GM21526 (cell line): ENCODE measurements at regions not wholly inside any gene's neighbourhood (a gene's known extent, or its start where the extent isn't known, plus 50 kb on each side); places are given as distances from the start of the nearest gene placed in this dataset.

Experiments used
- ATAC-seq: cut with Tn5 transposase; IDR thresholded peaks from one replicate; pipeline ENCODE4 v1.9.1; 2021; ENCODE audit warnings: moderate library complexity; ENCODE audit not compliant: unreplicated experiment, low FRiP score

GRCh38 chr1:81238129-81238528 is 562.6 kb upstream of the ADGRL2 start:
- no peak for ATAC-seq

- no peak for ATAC-seq
Measured at GRCh38 chr1:81237473-81238089, 563.2 kb upstream of the ADGRL2 start.

DNA sequence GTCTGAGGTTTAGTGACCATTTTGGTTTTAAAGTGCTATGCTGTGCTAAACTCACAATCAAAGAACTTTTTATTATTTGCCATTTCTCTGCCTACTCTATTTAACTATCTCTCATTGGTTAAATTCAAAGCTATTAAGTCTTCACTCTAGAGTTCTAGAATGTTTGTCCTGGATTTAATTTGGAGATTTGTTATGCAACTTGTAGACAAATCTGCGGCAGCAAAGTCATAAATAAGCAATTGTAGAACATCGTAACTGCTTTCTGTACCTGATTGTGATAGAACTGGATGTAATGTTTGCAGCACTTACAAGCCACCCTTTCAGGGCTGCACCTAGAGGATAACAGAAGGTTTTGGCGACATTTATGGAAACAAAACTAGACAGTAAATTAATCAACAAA is 566.5 kb upstream of the ADGRL2 start:
- ATAC-seq: no peak

- no peak for ATAC-seq
Measured at GRCh38 chr1:81233591-81233990, 567.1 kb upstream of the ADGRL2 start.

DNA sequence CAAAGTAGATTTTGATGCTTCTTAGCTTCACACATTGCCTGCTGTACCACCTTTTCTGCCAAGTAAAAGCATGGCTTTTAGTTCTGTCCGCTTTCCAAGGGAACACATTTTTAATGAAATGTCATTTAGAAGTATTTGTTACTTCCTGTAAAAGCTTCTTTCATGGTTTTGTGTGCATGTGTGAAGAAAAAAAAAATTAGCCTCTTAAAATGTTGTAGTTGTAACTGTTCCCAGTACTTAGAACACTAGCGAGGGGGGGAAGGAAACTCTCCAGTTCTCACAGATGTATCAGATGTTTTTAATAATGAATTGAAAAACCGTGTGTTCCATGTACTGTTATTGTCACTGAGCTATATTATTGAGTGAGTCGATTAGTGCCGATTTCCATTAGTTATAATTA is 568.3 kb upstream of the ADGRL2 start:
- no peak for ATAC-seq

GRCh38 chr1:81231729-81232038 is 569.0 kb upstream of the ADGRL2 start:
- ATAC-seq: no peak

GRCh38 chr1:81230983-81231728 is 569.6 kb upstream of the ADGRL2 start:
- ATAC-seq: no peak

DNA sequence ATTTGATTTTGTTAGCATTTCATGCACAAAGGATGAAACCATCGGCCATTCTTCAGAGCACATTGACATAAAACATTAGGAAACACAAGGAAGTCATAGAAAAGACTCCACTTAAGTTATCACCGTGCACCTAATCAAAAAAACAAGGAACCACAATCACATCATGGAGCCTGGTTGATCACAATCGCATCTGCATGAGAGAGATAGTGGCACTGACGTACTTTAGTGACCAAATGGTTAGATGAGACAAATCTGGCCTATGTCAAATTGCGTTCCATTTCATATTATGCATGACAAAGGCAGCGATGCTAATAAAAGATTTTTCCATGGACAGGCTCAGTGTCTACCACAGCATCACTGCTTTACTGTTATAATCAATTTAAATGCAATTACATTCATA is 571.8 kb upstream of the ADGRL2 start:
- no peak for ATAC-seq

- ATAC-seq: no peak
Measured at GRCh38 chr1:81226603-81226928, 574.2 kb upstream of the ADGRL2 start.

DNA sequence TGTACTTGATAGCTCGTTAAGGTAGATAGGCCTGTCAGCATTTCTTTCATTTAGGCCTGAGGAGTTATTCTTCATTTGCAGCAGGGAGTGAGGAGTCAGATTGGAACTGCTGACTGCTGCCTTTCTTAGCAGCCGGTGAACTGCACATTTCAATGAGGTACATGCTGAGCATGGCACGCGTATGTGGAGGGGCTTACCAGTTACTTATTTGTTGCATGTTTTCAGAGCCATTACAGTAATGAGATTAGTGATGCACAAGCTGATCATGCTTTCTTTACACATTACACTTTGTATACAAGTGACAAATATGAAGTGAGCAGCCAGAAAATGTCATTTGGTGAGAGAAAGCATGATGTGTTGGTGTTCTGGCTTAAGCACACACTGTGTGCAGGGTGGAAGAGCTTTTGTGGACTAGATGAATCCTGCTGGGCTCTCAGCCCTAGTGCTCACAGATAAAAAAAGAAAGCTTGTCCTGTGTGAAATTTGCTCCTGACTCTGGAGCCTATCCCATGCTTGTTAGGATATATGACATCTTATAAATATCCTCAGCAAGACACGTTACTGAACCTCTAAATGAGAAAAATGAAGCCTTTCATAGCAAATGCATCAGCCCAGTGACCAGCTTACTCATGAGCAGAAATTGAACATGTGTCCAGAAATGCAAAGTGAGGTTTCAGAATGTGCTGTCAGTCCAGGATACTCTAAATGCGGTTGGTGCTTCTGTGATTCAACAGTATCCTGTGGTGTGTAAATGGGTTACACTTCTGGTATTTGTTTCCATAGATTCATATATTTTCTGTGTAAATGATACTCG is 574.7 kb upstream of the ADGRL2 start:
- ATAC-seq: peak; percentile 95

- no peak for ATAC-seq
Measured at GRCh38 chr1:81224222-81224621, 576.5 kb upstream of the ADGRL2 start.

- no peak for ATAC-seq
Measured at GRCh38 chr1:81221564-81221963, 579.2 kb upstream of the ADGRL2 start.

DNA sequence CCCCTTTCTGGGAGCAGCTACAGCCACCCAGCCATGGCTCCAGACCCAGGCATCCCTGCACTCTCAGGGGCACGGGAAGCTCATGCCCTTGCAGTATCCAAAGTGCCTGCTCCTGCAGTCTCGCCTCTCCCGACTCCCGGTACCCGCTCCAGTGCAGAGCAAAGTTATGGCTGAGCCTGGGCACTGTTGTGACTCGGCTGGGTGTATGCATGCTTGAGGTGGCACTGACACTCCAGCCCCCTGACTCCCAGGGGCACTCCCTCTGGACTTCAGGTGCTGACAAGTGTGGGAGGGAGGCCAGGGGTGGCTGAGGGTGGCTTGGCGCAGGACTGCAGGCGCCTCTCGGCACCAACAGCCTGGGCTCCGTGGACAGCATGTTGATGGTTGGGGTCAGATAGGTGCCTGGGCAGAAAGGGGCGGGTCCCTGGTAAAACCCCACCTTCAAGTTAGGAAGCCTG is 580.1 kb upstream of the ADGRL2 start:
- ATAC-seq: no peak

DNA sequence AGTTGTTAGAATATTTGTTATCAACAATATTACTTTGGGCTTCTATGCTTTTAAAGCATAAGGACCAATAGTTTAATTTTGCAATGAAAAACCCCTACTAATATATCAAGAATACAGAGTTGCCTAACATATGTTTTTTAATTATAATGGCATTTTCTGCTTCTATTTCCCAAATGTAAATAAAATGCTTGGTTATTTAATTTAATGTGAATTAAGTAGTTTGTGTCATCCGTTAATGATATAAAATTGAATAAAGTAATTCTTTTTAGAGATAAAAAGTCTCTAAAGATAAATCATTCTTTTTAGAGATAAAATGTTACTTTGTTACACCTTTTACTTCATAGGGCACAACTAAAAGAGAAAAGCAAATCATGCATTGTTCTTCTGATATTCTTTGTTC is 583.7 kb upstream of the ADGRL2 start:
- ATAC-seq: no peak

GRCh38 chr1:81213279-81213678 is 587.5 kb upstream of the ADGRL2 start:
- ATAC-seq: no peak

DNA sequence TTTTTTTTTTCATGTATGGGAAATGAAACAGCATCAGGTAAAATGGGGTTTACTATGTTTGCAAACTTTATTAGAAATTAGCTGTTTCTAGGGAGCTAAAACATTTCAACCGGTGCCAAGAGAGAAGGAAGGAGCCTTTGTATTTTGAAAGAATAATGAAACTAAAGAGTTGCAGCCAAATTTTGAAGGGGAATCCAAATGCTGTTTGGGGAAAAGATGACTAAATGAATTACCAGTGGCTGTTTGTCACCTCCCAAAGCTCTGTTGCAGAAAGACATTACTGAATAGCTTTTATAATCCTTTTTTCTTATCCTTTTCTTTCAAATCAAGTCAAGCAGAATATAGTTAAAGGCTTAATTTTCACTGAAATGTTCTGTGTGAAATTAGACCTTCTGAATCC is 591.3 kb upstream of the ADGRL2 start:
- no peak for ATAC-seq

- ATAC-seq: no peak
Measured at GRCh38 chr1:81208441-81208840, 592.3 kb upstream of the ADGRL2 start.

- no peak for ATAC-seq
Measured at GRCh38 chr1:81205956-81206355, 594.8 kb upstream of the ADGRL2 start.

DNA sequence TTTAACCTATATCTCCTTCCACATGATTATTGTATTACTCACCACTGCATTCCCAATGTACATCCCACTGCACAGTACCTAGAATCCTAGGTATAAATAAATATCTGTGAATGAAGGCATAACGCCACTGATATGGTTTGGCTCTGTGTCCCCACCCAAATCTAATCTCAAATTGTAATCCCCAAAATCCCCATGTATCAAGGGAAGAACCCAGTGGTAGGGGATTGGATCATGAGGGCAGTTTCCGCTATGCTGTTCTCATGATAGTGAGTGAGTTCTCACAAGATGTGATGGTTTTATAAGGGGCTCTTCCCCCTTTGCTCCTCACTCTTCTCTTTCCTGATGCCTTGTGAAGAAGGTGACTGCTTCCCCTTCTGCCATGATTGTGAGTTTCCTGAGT is 599.0 kb upstream of the ADGRL2 start:
- no peak for ATAC-seq

GRCh38 chr1:81197591-81197990 is 603.1 kb upstream of the ADGRL2 start:
- no peak for ATAC-seq

GRCh38 chr1:81192647-81193642 is 607.8 kb upstream of the ADGRL2 start:
- ATAC-seq: peak; percentile 87
